DOHH2 (cell line): ENCODE measurements at regions not wholly inside any gene's neighbourhood (a gene's known extent, or its start where the extent isn't known, plus 50 kb on each side); places are given as distances from the start of the nearest gene placed in this dataset.

Experiments
- H3F3A ChIP-seq: fragments of 200-600 bp; sonication (generic), shearing (Covaris generic); 2 replicates; pipeline ENCODE4 v1.6.0; 2016; ENCODE audit warnings: antibody characterized with exemption, mild to moderate bottlenecking; ENCODE audit not compliant: control insufficient read depth, insufficient read depth
- H3K27ac ChIP-seq: fragments of 200-600 bp; sonication (generic); 2 replicates; pipeline ENCODE4 v1.5.1; 2014; ENCODE audit warnings: low read depth, mild to moderate bottlenecking, low read length, moderate library complexity
- H3K27me3 ChIP-seq: fragments of 200-600 bp; sonication (generic); 2 replicates; pipeline ENCODE4 v1.6.1; 2014; ENCODE audit warnings: mild to moderate bottlenecking, low read length, mixed read lengths; ENCODE audit not compliant: control insufficient read depth
- H3K36me3 ChIP-seq: fragments of 200-600 bp; sonication (generic); 2 replicates; pipeline ENCODE4 v1.6.1; 2014; ENCODE audit warnings: mild to moderate bottlenecking, low read length, moderate library complexity, mixed read lengths; ENCODE audit not compliant: control insufficient read depth
- H3K4me1 ChIP-seq: fragments of 200-600 bp; sonication (generic); 2 replicates; pipeline ENCODE4 v1.6.1; 2014; ENCODE audit warnings: mild to moderate bottlenecking, low read length, mixed read lengths; ENCODE audit not compliant: control insufficient read depth
- H3K4me2 ChIP-seq: fragments of 200-600 bp; sonication (generic); 2 replicates; pipeline ENCODE4 v1.6.0; 2014; ENCODE audit warnings: mild to moderate bottlenecking, low read length, moderate library complexity
- H3K4me3 ChIP-seq: fragments of 200-600 bp; sonication (generic); 2 replicates; pipeline ENCODE4 v1.5.1; 2014; ENCODE audit warnings: mild to moderate bottlenecking, low read length, mixed read lengths
- H3K79me2 ChIP-seq: fragments of 200-600 bp; sonication (generic); 2 replicates; pipeline ENCODE4 v1.6.1; 2014; ENCODE audit warnings: mild to moderate bottlenecking, low read length, mixed read lengths; ENCODE audit not compliant: control insufficient read depth
- H3K9me2 ChIP-seq: fragments of 200-600 bp; sonication (generic); replicated peaks from 2 replicates; pipeline ENCODE4 v1.6.1; 2014; ENCODE audit warnings: mild to moderate bottlenecking, low read length, mixed read lengths; ENCODE audit not compliant: control insufficient read depth
- H3K9me3 ChIP-seq: fragments of 200-600 bp; sonication (generic); 2 replicates; pipeline ENCODE4 v1.6.1; 2014; ENCODE audit warnings: antibody characterized with exemption, low read length, mixed read lengths; ENCODE audit not compliant: control insufficient read depth, insufficient read depth
- H4K20me1 ChIP-seq: fragments of 200-600 bp; sonication (generic); 2 replicates; pipeline ENCODE4 v1.6.0; 2014; ENCODE audit warnings: low read depth, mild to moderate bottlenecking, antibody characterized with exemption, low read length, moderate library complexity; ENCODE audit not compliant: control insufficient read depth, insufficient read depth
- CTCF ChIP-seq: fragments of 200-600 bp; sonication (generic); IDR thresholded peaks from one replicate; pipeline ENCODE4 v1.5.1; 2014; ENCODE audit warnings: antibody characterized with exemption, mild to moderate bottlenecking, low read depth, low read length; ENCODE audit not compliant: poor library complexity, severe bottlenecking
- EZH2phosphoT487 ChIP-seq: fragments of 200-600 bp; sonication (generic); IDR thresholded peaks from 2 replicates; pipeline ENCODE4 v1.6.1; 2017; ENCODE audit warnings: borderline replicate concordance, mild to moderate bottlenecking, antibody characterized with exemption, low read length, moderate library complexity, mixed read lengths

- Histone ChIP-seq H4K20me1 (no peaks in the 10 kb centered on the region), H3K4me3 (no peak overlapping the region), H3K9me2 (no peaks in the 10 kb centered on the region; the same call in 1 of the 2 replicates), H3K9me3 (no peaks in the 10 kb centered on the region), H3K4me2 (no peak overlapping the region), H3K36me3 (no peaks in the 10 kb centered on the region), H3K27ac (no peak overlapping the region), H3F3A (no peaks in the 10 kb centered on the region), H3K79me2 (no peaks in the 10 kb centered on the region), H3K4me1 (no peaks in the 10 kb centered on the region), H3K27me3 (no peaks in the 10 kb centered on the region)
- no peak for TF ChIP-seq CTCF
- TF ChIP-seq EZH2phosphoT487, result no peak
These were observed 175.7 kb downstream of the METTL4 start for GRCh38 chr18:2395427-2396161.

GRCh38 chr18:2396162-2396505 is 175.2 kb downstream of the METTL4 start:
- no peaks in the 10 kb centered on the region for H3K36me3 ChIP-seq
- H3K9me2 ChIP-seq, result no peaks in the 10 kb centered on the region; the same call in 1 of the 2 replicates
- H3K4me1 ChIP-seq, result no peaks in the 10 kb centered on the region
- no peak overlapping the region for H3K4me3 ChIP-seq
- H3K79me2 ChIP-seq, result no peaks in the 10 kb centered on the region
- H3F3A ChIP-seq, result no peaks in the 10 kb centered on the region
- H3K4me2 ChIP-seq, result no peak overlapping the region
- no peaks in the 10 kb centered on the region for H4K20me1 ChIP-seq
- H3K9me3 ChIP-seq, result no peaks in the 10 kb centered on the region
- H3K27me3 ChIP-seq, result no peaks in the 10 kb centered on the region
- H3K27ac ChIP-seq, result no peak overlapping the region
- TF ChIP-seq EZH2phosphoT487 (no peak), CTCF (no peak)

- no peaks in the 10 kb centered on the region for H3K4me1 ChIP-seq
These were observed 170.6 kb downstream of the METTL4 start for GRCh38 chr18:2400701-2401196.

More at GRCh38 chr18:2400701-2401196, 170.6 kb downstream of the METTL4 start:
- Histone ChIP-seq H4K20me1 (no peaks in the 10 kb centered on the region), H3K9me2 (no peaks in the 10 kb centered on the region; the same call in 1 of the 2 replicates), H3K9me3 (no peaks in the 10 kb centered on the region), H3K27me3 (no peaks in the 10 kb centered on the region), H3K4me3 (no peak overlapping the region), H3K4me2 (no peak overlapping the region), H3F3A (no peaks in the 10 kb centered on the region), H3K36me3 (no peaks in the 10 kb centered on the region), H3K79me2 (no peaks in the 10 kb centered on the region), H3K27ac (no peak overlapping the region)
- TF ChIP-seq CTCF (no peak), EZH2phosphoT487 (no peak)
